ENCODE measurements at regions not wholly inside any gene's neighbourhood (a gene's known extent, or its start where the extent isn't known, plus 50 kb on each side); places are given as distances from the start of the nearest gene placed in this dataset.
A peak's percentile ranks its signal among the peaks of the same experiment; 100 is the strongest.

- no peak for ATAC-seq
These were observed 200.4 kb downstream of the AXIN2 start for GRCh38 chr17:65360961-65361552.

- peak; percentile 58 to 71 for ATAC-seq
These were observed 202.4 kb downstream of the AXIN2 start for GRCh38 chr17:65359016-65359415.

GRCh38 chr17:65356536-65356935 is 204.9 kb downstream of the AXIN2 start:
- ATAC-seq, result no peak

GRCh38 chr17:65355246-65355645 is 206.2 kb downstream of the AXIN2 start:
- no peak for ATAC-seq

GRCh38 chr17:65349916-65350315 is 211.5 kb downstream of the AXIN2 start:
- no peak for ATAC-seq

GRCh38 chr17:65346166-65346565 is 209.0 kb downstream of the RGS9 start:
- ATAC-seq, result no peak

- no peak for ATAC-seq
These were observed 208.3 kb downstream of the RGS9 start for GRCh38 chr17:65345261-65346005.

- no peak for ATAC-seq
These were observed 203.2 kb downstream of the RGS9 start for GRCh38 chr17:65340401-65340800.

- no peak for ATAC-seq
These were observed 197.2 kb downstream of the RGS9 start for GRCh38 chr17:65334406-65334805.

GRCh38 chr17:65332779-65333178 is 195.6 kb downstream of the RGS9 start:
- no peak for ATAC-seq

GRCh38 chr17:65332375-65332774 is 195.2 kb downstream of the RGS9 start:
- no peak for ATAC-seq

- ATAC-seq, result no peak
These were observed 191.4 kb downstream of the RGS9 start for GRCh38 chr17:65328567-65328966.

- ATAC-seq, result no peak
These were observed 187.6 kb downstream of the RGS9 start for GRCh38 chr17:65324611-65325342.

GRCh38 chr17:65323049-65323448 is 185.9 kb downstream of the RGS9 start:
- ATAC-seq, result no peak

- ATAC-seq, result no peak
These were observed 183.7 kb downstream of the RGS9 start for GRCh38 chr17:65320820-65321219.

- no peak for ATAC-seq
These were observed 177.0 kb downstream of the RGS9 start for GRCh38 chr17:65314212-65314611.

- ATAC-seq, result no peak
These were observed 175.7 kb downstream of the RGS9 start for GRCh38 chr17:65312718-65313377.

- ATAC-seq, result no peak
These were observed 174.1 kb downstream of the RGS9 start for GRCh38 chr17:65311261-65311660.

GRCh38 chr17:65307961-65308316 is 170.8 kb downstream of the RGS9 start:
- no peak for ATAC-seq

GRCh38 chr17:65307081-65307960 is 170.2 kb downstream of the RGS9 start:
- ATAC-seq, result no peak

- ATAC-seq, result no peak
These were observed 168.6 kb downstream of the RGS9 start for GRCh38 chr17:65305778-65306177.

- no peak for ATAC-seq
These were observed 167.9 kb downstream of the RGS9 start for GRCh38 chr17:65305116-65305515.
